ENCODE measurements at regions not wholly inside any gene's neighbourhood (a gene's known extent, or its start where the extent isn't known, plus 50 kb on each side); places are given as distances from the start of the nearest gene placed in this dataset.

GRCh38 chr16:5323284-5324141, 225.9 kb upstream of the EEF2KMT start:
- no peak for ATAC-seq
- TF ChIP-seq CREB5 (CRISPR knock-in tag; IDR thresholded peaks at IDR 0.05; ENCODE audit: low read depth) (no peak), CSDC2 (CRISPR knock-in tag; IDR thresholded peaks at IDR 0.05) (no peak), ZNF8 (CRISPR knock-in tag; IDR thresholded peaks at IDR 0.05) (no peak), ISL1 (CRISPR knock-in tag; IDR thresholded peaks at IDR 0.05) (no peak), PPARA (CRISPR knock-in tag; IDR thresholded peaks at IDR 0.05; ENCODE audit: borderline replicate concordance) (no peak), ZFP3 (CRISPR knock-in tag; IDR thresholded peaks at IDR 0.05) (no peak), ZNF565 (CRISPR knock-in tag; conservative IDR thresholded peaks at IDR 0.05; ENCODE audit: low read depth) (no peak), PATZ1 (CRISPR knock-in tag; IDR thresholded peaks at IDR 0.05; ENCODE audit: borderline replicate concordance) (no peak), BACH2 (CRISPR knock-in tag; IDR thresholded peaks at IDR 0.05; ENCODE audit: borderline replicate concordance) (no peak), GLIS3 (CRISPR knock-in tag; IDR thresholded peaks at IDR 0.05) (no peak), RARB (CRISPR knock-in tag; IDR thresholded peaks at IDR 0.05) (no peak), ZC3H10 (CRISPR knock-in tag; IDR thresholded peaks at IDR 0.05) (no peak), CSRNP3 (CRISPR knock-in tag; IDR thresholded peaks at IDR 0.05) (no peak), ZFP30 (CRISPR knock-in tag; IDR thresholded peaks at IDR 0.05) (no peak)

- TF ChIP-seq CSRNP3 (CRISPR knock-in tag; IDR thresholded peaks at IDR 0.05) (no peak), ARNTL (CRISPR knock-in tag; IDR thresholded peaks at IDR 0.05; ENCODE audit: borderline replicate concordance, low read depth) (no peak), ESRRG (CRISPR knock-in tag; IDR thresholded peaks at IDR 0.05) (no peak), PPARA (CRISPR knock-in tag; IDR thresholded peaks at IDR 0.05; ENCODE audit: borderline replicate concordance) (no peak), ZFP3 (CRISPR knock-in tag; IDR thresholded peaks at IDR 0.05) (no peak), OSR1 (CRISPR knock-in tag; IDR thresholded peaks at IDR 0.05) (no peak), RARB (CRISPR knock-in tag; IDR thresholded peaks at IDR 0.05) (no peak), TSHZ2 (CRISPR knock-in tag; IDR thresholded peaks at IDR 0.05) (no peak), CSDC2 (CRISPR knock-in tag; IDR thresholded peaks at IDR 0.05) (no peak), TOX (CRISPR knock-in tag; IDR thresholded peaks at IDR 0.05; ENCODE audit: borderline replicate concordance) (no peak)
- no peak for ATAC-seq
These were observed 224.3 kb upstream of the EEF2KMT start for GRCh38 chr16:5321930-5322329.

GRCh38 chr16:5319799-5320198, 222.2 kb upstream of the EEF2KMT start:
- TF ChIP-seq POU6F1 (CRISPR knock-in tag; IDR thresholded peaks at IDR 0.05; ENCODE audit: borderline replicate concordance, low read depth): no peak
- no peak for TF ChIP-seq CSDC2 (CRISPR knock-in tag; IDR thresholded peaks at IDR 0.05)
- TF ChIP-seq ZC3H10 (CRISPR knock-in tag; IDR thresholded peaks at IDR 0.05): no peak
- TF ChIP-seq ZNF70 (CRISPR knock-in tag; IDR thresholded peaks at IDR 0.05): no peak
- TF ChIP-seq GLIS3 (CRISPR knock-in tag; IDR thresholded peaks at IDR 0.05): no peak
- ATAC-seq: no peak

Data from SK-N-SH treated with all-trans-retinoic acid at 6 μM for 48 hours (cell line).